ENCODE measurements at regions not wholly inside any gene's neighbourhood (a gene's known extent, or its start where the extent isn't known, plus 50 kb on each side); places are given as distances from the start of the nearest gene placed in this dataset.

- no peak for TF ChIP-seq ZNF274 (IDR thresholded peaks at IDR 0.05; ENCODE audit: low read depth, low read length)
- no peak for TF ChIP-seq YY1 (IDR thresholded peaks at IDR 0.05; ENCODE audit: insufficient read depth, insufficient read length)
Observed at GRCh38 chrX:3950373-3950772, 236.9 kb upstream of the PRKX start.

Data from NT2/D1 (cell line).